GM12892 (cell line): ENCODE measurements at regions not wholly inside any gene's neighbourhood (a gene's known extent, or its start where the extent isn't known, plus 50 kb on each side); places are given as distances from the start of the nearest gene placed in this dataset.

ENCODE experiments used
- POLR2A ChIP-seq: IDR thresholded peaks from 2 replicates; pipeline ENCODE4 v1.6.1; 2011; ENCODE audit warnings: low read depth, low read length, control low read depth
- POLR2AphosphoS5 ChIP-seq: IDR thresholded peaks from 2 replicates; pipeline ENCODE4 v1.6.1; 2011; ENCODE audit warnings: low read depth, low read length, control low read depth

- no peak for TF ChIP-seq POLR2A
- TF ChIP-seq POLR2AphosphoS5, result no peak
These were observed 973.1 kb upstream of the CNTN5 start for GRCh38 chr11:98047647-98048046.
